ENCODE measurements at regions not wholly inside any gene's neighbourhood (a gene's known extent, or its start where the extent isn't known, plus 50 kb on each side); places are given as distances from the start of the nearest gene placed in this dataset.

DNA sequence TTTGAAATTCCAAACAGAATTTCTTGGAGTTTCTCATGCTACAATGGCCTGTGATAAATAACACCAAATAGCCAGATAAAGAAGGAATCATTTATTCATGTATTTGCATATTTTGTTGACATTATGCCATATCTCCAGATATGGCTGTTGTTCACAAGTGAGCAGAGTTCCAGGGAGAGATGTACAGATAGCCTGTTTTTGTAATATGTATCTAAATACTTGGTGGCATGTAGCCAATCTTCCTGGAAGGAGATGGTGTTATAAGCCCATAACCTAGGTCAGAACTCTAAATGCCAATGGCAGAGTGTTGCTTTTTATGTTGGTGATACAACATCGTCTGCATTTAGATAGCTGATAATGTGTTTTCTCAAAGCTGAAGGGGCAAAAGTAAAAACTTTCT lies 292.2 kb downstream of the FBXO8 start:
- TF ChIP-seq, protein P1, sequence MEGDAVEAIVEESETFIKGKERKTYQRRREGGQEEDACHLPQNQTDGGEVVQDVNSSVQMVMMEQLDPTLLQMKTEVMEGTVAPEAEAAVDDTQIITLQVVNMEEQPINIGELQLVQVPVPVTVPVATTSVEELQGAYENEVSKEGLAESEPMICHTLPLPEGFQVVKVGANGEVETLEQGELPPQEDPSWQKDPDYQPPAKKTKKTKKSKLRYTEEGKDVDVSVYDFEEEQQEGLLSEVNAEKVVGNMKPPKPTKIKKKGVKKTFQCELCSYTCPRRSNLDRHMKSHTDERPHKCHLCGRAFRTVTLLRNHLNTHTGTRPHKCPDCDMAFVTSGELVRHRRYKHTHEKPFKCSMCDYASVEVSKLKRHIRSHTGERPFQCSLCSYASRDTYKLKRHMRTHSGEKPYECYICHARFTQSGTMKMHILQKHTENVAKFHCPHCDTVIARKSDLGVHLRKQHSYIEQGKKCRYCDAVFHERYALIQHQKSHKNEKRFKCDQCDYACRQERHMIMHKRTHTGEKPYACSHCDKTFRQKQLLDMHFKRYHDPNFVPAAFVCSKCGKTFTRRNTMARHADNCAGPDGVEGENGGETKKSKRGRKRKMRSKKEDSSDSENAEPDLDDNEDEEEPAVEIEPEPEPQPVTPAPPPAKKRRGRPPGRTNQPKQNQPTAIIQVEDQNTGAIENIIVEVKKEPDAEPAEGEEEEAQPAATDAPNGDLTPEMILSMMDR (IDR thresholded peaks at IDR 0.05; ENCODE audit: low read depth, low read length, poor library complexity, severe bottlenecking), result no peak
- no peak for TF ChIP-seq EZH2phosphoT487 (IDR thresholded peaks at IDR 0.05; ENCODE audit: borderline replicate concordance, low read length)
